ENCODE measurements at regions not wholly inside any gene's neighbourhood (a gene's known extent, or its start where the extent isn't known, plus 50 kb on each side); places are given as distances from the start of the nearest gene placed in this dataset.

GRCh38 chr11:92409956-92410355 lies 185.3 kb downstream of the FAT3 start:
- Histone ChIP-seq H3K9me3 (no peaks in the 10 kb centered on the region), H3K27me3 (no peaks in the 10 kb centered on the region), H3K36me3 (no peaks in the 10 kb centered on the region), H3K4me1 (no peaks in the 10 kb centered on the region), H3K4me3 (ENCODE audit: low read depth, low read length) (no peak overlapping the region)
- no peak for DNase-seq
- TF ChIP-seq CTCF (IDR thresholded peaks at IDR 0.05; ENCODE audit: low read depth, low read length) = no peak

GRCh38 chr11:92410526-92410925 lies 185.9 kb downstream of the FAT3 start:
- Histone ChIP-seq H3K9me3 (no peaks in the 10 kb centered on the region), H3K4me1 (no peaks in the 10 kb centered on the region), H3K36me3 (no peaks in the 10 kb centered on the region), H3K4me3 (ENCODE audit: low read depth, low read length) (no peak overlapping the region), H3K27me3 (no peaks in the 10 kb centered on the region)
- DNase-seq = no peak
- no peak for TF ChIP-seq CTCF (IDR thresholded peaks at IDR 0.05; ENCODE audit: low read depth, low read length)

GRCh38 chr11:92411431-92411830 lies 186.8 kb downstream of the FAT3 start:
- TF ChIP-seq CTCF (IDR thresholded peaks at IDR 0.05; ENCODE audit: low read depth, low read length) = no peak
- no peaks in the 10 kb centered on the region for H3K4me1 ChIP-seq

GRCh38 chr11:92413757-92414513 lies 189.3 kb downstream of the FAT3 start:
- Histone ChIP-seq H3K9me3 (no peaks in the 10 kb centered on the region), H3K36me3 (no peaks in the 10 kb centered on the region), H3K4me3 (ENCODE audit: low read depth, low read length) (no peak overlapping the region), H3K4me1 (no peaks in the 10 kb centered on the region), H3K27me3 (no peaks in the 10 kb centered on the region)
- DNase-seq = no peak
- no peak for TF ChIP-seq CTCF (IDR thresholded peaks at IDR 0.05; ENCODE audit: low read depth, low read length)

More at GRCh38 chr11:92411431-92411830, 186.8 kb downstream of the FAT3 start:
- H3K36me3 ChIP-seq = no peaks in the 10 kb centered on the region
- no peaks in the 10 kb centered on the region for H3K9me3 ChIP-seq
- H3K4me3 ChIP-seq (ENCODE audit: low read depth, low read length) = no peak overlapping the region
- H3K27me3 ChIP-seq = no peaks in the 10 kb centered on the region
- no peak for DNase-seq

- Histone ChIP-seq H3K4me3 (ENCODE audit: low read depth, low read length) (no peak overlapping the region), H3K27me3 (no peaks in the 10 kb centered on the region), H3K4me1 (no peaks in the 10 kb centered on the region), H3K9me3 (no peaks in the 10 kb centered on the region), H3K36me3 (no peaks in the 10 kb centered on the region)
- TF ChIP-seq CTCF (IDR thresholded peaks at IDR 0.05; ENCODE audit: low read depth, low read length) = no peak
- DNase-seq = no peak
Observed at GRCh38 chr11:92416971-92417725, 192.5 kb downstream of the FAT3 start.
